Mucosa of descending colon (tissue), 3 donors: ENCODE measurements at regions not wholly inside any gene's neighbourhood (a gene's known extent, or its start where the extent isn't known, plus 50 kb on each side); places are given as distances from the start of the nearest gene placed in this dataset.

Experiments
- ATAC-seq: fragments of 200-7000 bp; cut with Tn5 transposase; one replicate; pipeline ENCODE4 v1.9.1; 2020; ENCODE audit warnings: mild to moderate bottlenecking, moderate library complexity
- DNase-seq, 3 donors: peaks; one replicate each; pipeline ENCODE4 v3.0.0-alpha.2; 2020
- H3K36me3 ChIP-seq: fragments of 200-600 bp; one replicate; pipeline ENCODE4 v1.8.0; 2021; ENCODE audit warnings: low read depth, mild to moderate bottlenecking
- H3K4me1 ChIP-seq: fragments of 200-600 bp; one replicate; pipeline ENCODE4 v1.8.0; 2021; ENCODE audit warnings: low read depth, mild to moderate bottlenecking
- H3K4me3 ChIP-seq: fragments of 200-600 bp; one replicate; pipeline ENCODE4 v1.8.0; 2021; ENCODE audit warnings: mild to moderate bottlenecking
- H3K9me3 ChIP-seq: fragments of 200-600 bp; one replicate; pipeline ENCODE4 v1.8.0; 2021; ENCODE audit warnings: mild to moderate bottlenecking
- CTCF ChIP-seq: fragments of 200-600 bp; IDR thresholded peaks from one replicate; pipeline ENCODE4 v1.8.0; 2022; ENCODE audit warnings: antibody characterized with exemption, mild to moderate bottlenecking
- intact Hi-C, 2 donors: fragments of 100-400 bp; cut with DNase I in 1 of 2; cut with micrococcal nuclease in 1 of 2; formaldehyde crosslinking; loops; one replicate each; pipeline versions ENCODE4 v1.11.0 to v1.11.1; 2022; cut with DNase I, micrococcal nuclease
- donor health status: DM: no; HTN: no; CAD: no; lungs with moderate emphysema.
- donor health status: DM: no; HTN: no; CAD: no.
- donor health status: DM: no; HTN: yes; CAD: no.

GRCh38 chr2:53268086-53268485 lies 499.5 kb upstream of the CHAC2 start:
- Histone ChIP-seq H3K36me3 (no peaks in the 10 kb centered on the region), H3K4me1 (no peaks in the 10 kb centered on the region), H3K4me3 (no peak overlapping the region), H3K9me3 (no peaks in the 10 kb centered on the region)
- DNase-seq (no peak), ATAC-seq (no peak)
- intact Hi-C loops = no loop called here
- no peak for TF ChIP-seq CTCF

GRCh38 chr2:53265544-53266299 lies 501.9 kb upstream of the CHAC2 start:
- no peaks in the 10 kb centered on the region for H3K9me3 ChIP-seq
- H3K4me3 ChIP-seq = no peak overlapping the region
- no peaks in the 10 kb centered on the region for H3K4me1 ChIP-seq
- intact Hi-C loops = no loop called here
- no peak for ATAC-seq
- no peak for TF ChIP-seq CTCF
- H3K36me3 ChIP-seq = no peaks in the 10 kb centered on the region
- no peak for DNase-seq

- H3K36me3 ChIP-seq = no peaks in the 10 kb centered on the region
- intact Hi-C loops = no loop called here
- no peaks in the 10 kb centered on the region for H3K4me1 ChIP-seq
- H3K4me3 ChIP-seq = no peak overlapping the region
- DNase-seq (no peak), ATAC-seq (no peak)
- TF ChIP-seq CTCF = no peak
- no peaks in the 10 kb centered on the region for H3K9me3 ChIP-seq
These were observed 507.0 kb upstream of the CHAC2 start for GRCh38 chr2:53260568-53260967.

- intact Hi-C loops = no loop called here
These were observed 508.1 kb upstream of the CHAC2 start for GRCh38 chr2:53259395-53260009.

GRCh38 chr2:53257287-53257686 lies 510.3 kb upstream of the CHAC2 start:
- Histone ChIP-seq H3K9me3 (no peaks in the 10 kb centered on the region), H3K36me3 (no peaks in the 10 kb centered on the region), H3K4me3 (no peak overlapping the region), H3K4me1 (no peaks in the 10 kb centered on the region)
- TF ChIP-seq CTCF = no peak
- no peak for ATAC-seq
- intact Hi-C loops = no loop called here
- DNase-seq = no peak

More at GRCh38 chr2:53259395-53260009, 508.1 kb upstream of the CHAC2 start:
- Histone ChIP-seq H3K9me3 (no peaks in the 10 kb centered on the region), H3K4me3 (no peak overlapping the region), H3K4me1 (no peaks in the 10 kb centered on the region), H3K36me3 (no peaks in the 10 kb centered on the region)
- no peak for TF ChIP-seq CTCF
- ATAC-seq = no peak
- DNase-seq = peak in 1 of 3 donors; percentile 52
